H1 (cell line): ENCODE measurements at regions not wholly inside any gene's neighbourhood (a gene's known extent, or its start where the extent isn't known, plus 50 kb on each side); places are given as distances from the start of the nearest gene placed in this dataset.

Experiments used
- CREB1 ChIP-seq: IDR thresholded peaks from 2 replicates; pipeline ENCODE4 v1.6.1; 2012; ENCODE audit warnings: inconsistent platforms
- EGR1 ChIP-seq: IDR thresholded peaks from 2 replicates; pipeline ENCODE4 v1.6.1; 2011; ENCODE audit warnings: low read depth, low read length, borderline replicate concordance
- EZH2 ChIP-seq: fragments of 200-600 bp; sonication (generic); IDR thresholded peaks from 2 replicates; pipeline ENCODE4 v1.7.1; 2012; ENCODE audit warnings: low read depth, mild to moderate bottlenecking, moderate library complexity, low read length, inconsistent platforms; ENCODE audit not compliant: severe bottlenecking
- MAFK ChIP-seq: IDR thresholded peaks from 2 replicates; pipeline ENCODE4 v1.6.1; 2012; ENCODE audit warnings: low read depth, mild to moderate bottlenecking, improper control_type of control experiment, low read length
- POLR2A ChIP-seq, 2 experiments: IDR thresholded peaks; 1 replicate in 1 of 2; 2 replicates in 1 of 2; pipeline ENCODE4 v1.6.1; 2011; ENCODE audit warnings: low read depth in 2 of 2, low read length in 2 of 2, mild to moderate bottlenecking in 2 of 2; ENCODE audit errors: control extremely low read depth in 1 of 2
- POLR2AphosphoS5 ChIP-seq: IDR thresholded peaks from 2 replicates; pipeline ENCODE4 v1.6.1; 2011; ENCODE audit warnings: low read depth, low read length
- RFX5 ChIP-seq: IDR thresholded peaks from 2 replicates; pipeline ENCODE4 v1.6.1; 2011; ENCODE audit warnings: low read depth, low read length, improper control_type of control experiment, borderline replicate concordance
- SIN3A ChIP-seq, 2 experiments: IDR thresholded peaks in 1 of 2; conservative IDR thresholded peaks in 1 of 2; 2 replicates each; pipeline ENCODE4 v1.6.1; 2011 to 2012; ENCODE audit warnings: low read length in 2 of 2, improper control_type of control experiment in 1 of 2, low read depth in 1 of 2, mild to moderate bottlenecking in 1 of 2
- SIRT6 ChIP-seq: IDR thresholded peaks from one replicate; pipeline ENCODE4 v1.7.1; 2012; ENCODE audit warnings: low read length, inconsistent platforms
- SUZ12 ChIP-seq: fragments of 200-600 bp; sonication (generic); IDR thresholded peaks from 2 replicates; pipeline ENCODE4 v1.6.1; 2012; ENCODE audit warnings: mild to moderate bottlenecking, inconsistent platforms, low read length, moderate library complexity, mixed read lengths
- USF2 ChIP-seq: IDR thresholded peaks from 2 replicates; pipeline ENCODE4 v1.6.1; 2011; ENCODE audit warnings: low read length, improper control_type of control experiment
- TF ChIP-seq, protein P1 (sequence below), 3 experiments: IDR thresholded peaks; 1 replicate in 2 of 3; 2 replicates in 1 of 3; pipeline versions ENCODE4 v1.5.1 to v1.6.1; 2011; ENCODE audit warnings: low read length in 3 of 3, mild to moderate bottlenecking in 3 of 3, inconsistent platforms in 2 of 3, low read depth in 1 of 3, moderate library complexity in 1 of 3; ENCODE audit not compliant: insufficient read depth in 1 of 3; ENCODE audit errors: control extremely low read depth in 1 of 3

DNA sequence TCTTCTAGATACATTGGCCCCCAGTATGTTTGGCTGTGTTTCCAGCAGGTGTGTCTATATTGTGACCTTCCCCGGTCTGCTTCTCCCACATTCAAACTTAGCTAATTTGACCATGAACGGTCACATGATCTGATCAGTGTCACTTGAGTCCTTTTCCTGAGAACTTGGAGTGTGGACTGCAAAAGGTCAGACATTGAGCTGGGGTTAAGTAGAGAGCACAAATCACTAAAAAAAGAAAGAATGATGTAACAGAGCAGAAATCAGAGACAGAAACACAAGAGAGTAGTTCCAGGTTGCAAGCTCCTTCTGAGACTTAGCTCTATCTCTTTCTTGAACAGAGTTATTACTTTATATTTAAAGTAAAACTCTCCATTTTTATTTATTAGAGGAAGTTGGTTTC is 733.9 kb downstream of the CBLN4 start:
- TF ChIP-seq USF2 (no peak), EZH2 (no peak), EGR1 (no peak), CREB1 (no peak), SUZ12 (no peak), MAFK (no peak), SIRT6 (no peak), SIN3A (conservative IDR thresholded peaks at IDR 0.05 in 1 of 2, IDR thresholded peaks at IDR 0.05 in 1 of 2; ENCODE audit: low read depth in 1 of 2, low read length in 2 of 2) (no peak), POLR2AphosphoS5 (no peak), RFX5 (no peak), POLR2A (IDR thresholded peaks at IDR 0.05; ENCODE audit: control extremely low read depth in 1 of 2, low read depth in 2 of 2, low read length in 2 of 2) (no peak)
- TF ChIP-seq, protein P1, sequence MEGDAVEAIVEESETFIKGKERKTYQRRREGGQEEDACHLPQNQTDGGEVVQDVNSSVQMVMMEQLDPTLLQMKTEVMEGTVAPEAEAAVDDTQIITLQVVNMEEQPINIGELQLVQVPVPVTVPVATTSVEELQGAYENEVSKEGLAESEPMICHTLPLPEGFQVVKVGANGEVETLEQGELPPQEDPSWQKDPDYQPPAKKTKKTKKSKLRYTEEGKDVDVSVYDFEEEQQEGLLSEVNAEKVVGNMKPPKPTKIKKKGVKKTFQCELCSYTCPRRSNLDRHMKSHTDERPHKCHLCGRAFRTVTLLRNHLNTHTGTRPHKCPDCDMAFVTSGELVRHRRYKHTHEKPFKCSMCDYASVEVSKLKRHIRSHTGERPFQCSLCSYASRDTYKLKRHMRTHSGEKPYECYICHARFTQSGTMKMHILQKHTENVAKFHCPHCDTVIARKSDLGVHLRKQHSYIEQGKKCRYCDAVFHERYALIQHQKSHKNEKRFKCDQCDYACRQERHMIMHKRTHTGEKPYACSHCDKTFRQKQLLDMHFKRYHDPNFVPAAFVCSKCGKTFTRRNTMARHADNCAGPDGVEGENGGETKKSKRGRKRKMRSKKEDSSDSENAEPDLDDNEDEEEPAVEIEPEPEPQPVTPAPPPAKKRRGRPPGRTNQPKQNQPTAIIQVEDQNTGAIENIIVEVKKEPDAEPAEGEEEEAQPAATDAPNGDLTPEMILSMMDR (IDR thresholded peaks at IDR 0.05; ENCODE audit: control extremely low read depth in 1 of 3, insufficient read depth in 1 of 3, low read depth in 1 of 3, low read length in 3 of 3), result no peak
